ENCODE measurements at regions not wholly inside any gene's neighbourhood (a gene's known extent, or its start where the extent isn't known, plus 50 kb on each side); places are given as distances from the start of the nearest gene placed in this dataset.

DNA sequence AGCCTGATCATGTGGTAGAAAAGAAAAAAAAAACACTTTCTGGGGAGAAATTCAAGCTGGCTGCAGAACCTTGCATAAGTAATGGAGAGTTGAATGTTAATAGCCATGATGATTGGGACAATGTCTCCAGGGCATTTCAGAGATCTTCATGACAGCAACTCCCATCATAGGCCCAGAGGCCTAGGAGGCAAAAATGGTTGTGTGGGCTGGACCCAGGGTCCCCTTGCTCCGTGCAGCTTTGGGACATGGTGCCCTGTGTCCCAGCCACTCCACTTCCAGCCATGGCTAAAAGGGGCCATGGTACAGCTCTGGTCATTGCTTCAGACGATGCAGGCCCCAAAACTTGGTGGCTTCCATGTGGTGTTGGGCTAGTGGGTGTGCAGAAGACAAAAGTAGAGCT, 1170.9 kb downstream of the C4orf33 start:
- Histone ChIP-seq H3K9me3 (ENCODE audit: control insufficient read depth in 2 of 3, insufficient read depth in 1 of 3, low read length in 3 of 3) (peaks cover 0 to 9% (median 0%) of the 10 kb centered on the region in 3 donors), H3K36me3 (ENCODE audit: control insufficient read depth in 2 of 3, insufficient read depth in 3 of 3, low read length in 3 of 3) (no peaks in the 10 kb centered on the region), H3K4me1 (ENCODE audit: control insufficient read depth in 2 of 3, insufficient read depth in 2 of 3, low read depth in 1 of 3, low read length in 3 of 3) (no peaks in the 10 kb centered on the region), H3K27me3 (ENCODE audit: control insufficient read depth, insufficient read depth, low read length) (no peaks in the 10 kb centered on the region), H3K27ac (ENCODE audit: low read depth in 2 of 2, low read length in 2 of 2) (no peak overlapping the region), H3K9ac (ENCODE audit: low read length in 3 of 3) (no peak overlapping the region), H3K4me3 (ENCODE audit: low read length in 3 of 3) (no peak overlapping the region)
- intact Hi-C loops (cut with DNase I): no loop called here
- no peak for TF ChIP-seq CTCF (IDR thresholded peaks at IDR 0.05; ENCODE audit: borderline replicate concordance, extremely low read depth, insufficient read depth)
- DNase-seq (no peak), FAIRE-seq (no peak)

DNA sequence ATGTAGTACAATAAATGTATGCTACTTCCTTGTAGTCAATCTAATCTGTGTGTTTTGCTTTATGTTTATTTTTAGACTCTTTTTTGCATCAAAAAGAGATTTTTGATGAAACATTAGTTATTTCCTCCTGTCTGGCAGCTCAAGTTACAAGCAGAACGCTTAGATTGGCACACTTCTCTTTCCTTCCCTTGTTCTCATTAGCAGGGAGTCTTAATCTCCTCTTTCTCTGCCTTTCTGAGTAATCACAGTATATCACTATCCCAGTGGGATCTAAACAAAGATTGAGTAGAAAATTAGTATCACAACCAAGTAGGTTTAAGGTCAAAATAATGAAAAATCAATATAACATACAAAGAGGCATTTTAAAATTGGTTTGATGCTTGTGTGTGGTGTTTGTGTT, 1192.6 kb downstream of the C4orf33 start:
- Histone ChIP-seq H3K36me3 (ENCODE audit: control insufficient read depth in 2 of 3, insufficient read depth in 3 of 3, low read length in 3 of 3) (no peaks in the 10 kb centered on the region), H3K27ac (ENCODE audit: low read depth in 2 of 2, low read length in 2 of 2) (no peak overlapping the region), H3K4me3 (ENCODE audit: low read length in 3 of 3) (no peak overlapping the region), H3K9me3 (ENCODE audit: control insufficient read depth in 2 of 3, insufficient read depth in 1 of 3, low read length in 3 of 3) (no peaks in the 10 kb centered on the region), H3K27me3 (ENCODE audit: control insufficient read depth, insufficient read depth, low read length) (no peaks in the 10 kb centered on the region), H3K4me1 (ENCODE audit: control insufficient read depth in 2 of 3, insufficient read depth in 2 of 3, low read depth in 1 of 3, low read length in 3 of 3) (no peaks in the 10 kb centered on the region), H3K9ac (ENCODE audit: low read length in 3 of 3) (no peak overlapping the region)
- FAIRE-seq: no peak
- no peak for TF ChIP-seq CTCF (IDR thresholded peaks at IDR 0.05; ENCODE audit: borderline replicate concordance, extremely low read depth, insufficient read depth)
- no peak for DNase-seq
- intact Hi-C loops (cut with DNase I): no loop called here

GRCh38 chr4:130293692-130294091, 1197.7 kb downstream of the C4orf33 start:
- H3K27ac ChIP-seq (ENCODE audit: low read depth in 2 of 2, low read length in 2 of 2): no peak overlapping the region
- intact Hi-C loops (cut with DNase I): no loop called here
- H3K36me3 ChIP-seq (ENCODE audit: control insufficient read depth in 2 of 3, insufficient read depth in 3 of 3, low read length in 3 of 3): no peaks in the 10 kb centered on the region
- no peaks in the 10 kb centered on the region for H3K9me3 ChIP-seq (ENCODE audit: control insufficient read depth in 2 of 3, insufficient read depth in 1 of 3, low read length in 3 of 3)
- no peak overlapping the region for H3K9ac ChIP-seq (ENCODE audit: low read length in 3 of 3)
- TF ChIP-seq CTCF (IDR thresholded peaks at IDR 0.05; ENCODE audit: borderline replicate concordance, extremely low read depth, insufficient read depth): no peak
- no peaks in the 10 kb centered on the region for H3K4me1 ChIP-seq (ENCODE audit: control insufficient read depth in 2 of 3, insufficient read depth in 2 of 3, low read depth in 1 of 3, low read length in 3 of 3)
- H3K27me3 ChIP-seq (ENCODE audit: control insufficient read depth, insufficient read depth, low read length): no peaks in the 10 kb centered on the region
- H3K4me3 ChIP-seq (ENCODE audit: low read length in 3 of 3): no peak overlapping the region
- DNase-seq: no peak
- no peak for FAIRE-seq

DNA sequence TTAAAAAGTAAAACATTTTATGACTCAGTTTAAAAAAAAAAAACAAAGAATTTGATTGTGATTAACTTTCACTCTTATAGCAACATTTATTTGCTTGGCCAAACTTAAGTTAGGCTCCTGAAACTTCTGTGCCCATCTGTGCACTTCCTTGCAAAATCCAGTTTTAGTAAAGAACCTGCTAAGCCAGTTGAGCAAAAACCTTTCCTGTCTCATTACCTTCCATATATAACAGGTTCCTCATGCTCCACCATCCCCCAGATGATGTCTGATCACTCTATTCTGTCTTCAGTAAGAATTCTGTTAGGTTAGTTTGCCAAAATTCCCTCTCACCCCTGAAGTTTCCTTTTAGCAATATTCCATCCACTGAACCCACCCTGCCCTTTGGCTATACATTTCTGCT, 1200.5 kb downstream of the C4orf33 start:
- Histone ChIP-seq H3K27ac (ENCODE audit: low read depth in 2 of 2, low read length in 2 of 2) (no peak overlapping the region), H3K27me3 (ENCODE audit: control insufficient read depth, insufficient read depth, low read length) (no peaks in the 10 kb centered on the region), H3K4me1 (ENCODE audit: control insufficient read depth in 2 of 3, insufficient read depth in 2 of 3, low read depth in 1 of 3, low read length in 3 of 3) (no peaks in the 10 kb centered on the region), H3K36me3 (ENCODE audit: control insufficient read depth in 2 of 3, insufficient read depth in 3 of 3, low read length in 3 of 3) (no peaks in the 10 kb centered on the region), H3K9ac (ENCODE audit: low read length in 3 of 3) (no peak overlapping the region), H3K9me3 (ENCODE audit: control insufficient read depth in 2 of 3, insufficient read depth in 1 of 3, low read length in 3 of 3) (peaks cover 0 to 8% (median 0%) of the 10 kb centered on the region in 3 donors), H3K4me3 (ENCODE audit: low read length in 3 of 3) (no peak overlapping the region)
- TF ChIP-seq CTCF (IDR thresholded peaks at IDR 0.05; ENCODE audit: borderline replicate concordance, extremely low read depth, insufficient read depth): no peak
- intact Hi-C loops (cut with DNase I): no loop called here
- FAIRE-seq (no peak), DNase-seq (peak in 1 of 5 donors; percentile 2)

All from kidney (tissue), 13 donors.